Gastroesophageal sphincter (tissue), 3 donors: ENCODE measurements at regions not wholly inside any gene's neighbourhood (a gene's known extent, or its start where the extent isn't known, plus 50 kb on each side); places are given as distances from the start of the nearest gene placed in this dataset.

ENCODE experiments used
- CTCF ChIP-seq, 4 experiments: fragments of 200-600 bp in 2 of 4; fragments of 450-650 bp in 2 of 4; sonication (generic) in 1 of 4; IDR thresholded peaks; one replicate each; pipeline ENCODE4 v1.5.1; 2017 to 2019; ENCODE audit warnings: antibody characterized with exemption in 4 of 4, mild to moderate bottlenecking in 2 of 4, moderate library complexity in 2 of 4
- POLR2A ChIP-seq, 2 donors: fragments of 450-650 bp; IDR thresholded peaks; one replicate each; pipeline ENCODE4 v1.6.1; 2017; ENCODE audit warnings: antibody characterized with exemption in 2 of 2, mild to moderate bottlenecking in 2 of 2, moderate library complexity in 1 of 2
- POLR2AphosphoS5 ChIP-seq: sonication (generic); formaldehyde crosslinking; IDR thresholded peaks from one replicate; pipeline ENCODE4 v1.6.1; 2017; ENCODE audit warnings: antibody characterized with exemption

- TF ChIP-seq CTCF (IDR thresholded peaks at IDR 0.05): no peak
- no peak for TF ChIP-seq POLR2A (IDR thresholded peaks at IDR 0.05)
- no peak for TF ChIP-seq POLR2AphosphoS5
These were observed 487.8 kb downstream of the KCNH5 start for GRCh38 chr14:62557416-62557815.
